ENCODE measurements at regions not wholly inside any gene's neighbourhood (a gene's known extent, or its start where the extent isn't known, plus 50 kb on each side); places are given as distances from the start of the nearest gene placed in this dataset.

- no peak for TF ChIP-seq POLR2AphosphoS5 (IDR thresholded peaks at IDR 0.05; ENCODE audit: low read depth)
- TF ChIP-seq CTCF (IDR thresholded peaks at IDR 0.05; ENCODE audit: insufficient read depth, low read length): no peak
- no peak for TF ChIP-seq SPI1 (IDR thresholded peaks at IDR 0.05; ENCODE audit: borderline replicate concordance, low read depth)
- no peak for TF ChIP-seq REST (IDR thresholded peaks at IDR 0.05; ENCODE audit: insufficient replicate concordance, low read depth)
Measured at GRCh38 chr13:67328895-67329294, 98.8 kb upstream of the PCDH9 start.

Data from HL-60 (cell line).